Upper lobe of left lung (tissue), 4 donors: ENCODE measurements at regions not wholly inside any gene's neighbourhood (a gene's known extent, or its start where the extent isn't known, plus 50 kb on each side); places are given as distances from the start of the nearest gene placed in this dataset.

ENCODE experiments used
- EP300 ChIP-seq, 4 donors: sonication (generic); formaldehyde crosslinking; IDR thresholded peaks; one replicate each; pipeline ENCODE4 v1.5.1; 2017; ENCODE audit warnings: antibody characterized with exemption in 4 of 4, control low read depth in 2 of 4
- TF ChIP-seq, protein P1 (sequence below), 6 experiments: fragments of 450-650 bp in 4 of 6; fragments of 200-600 bp in 2 of 6; sonication (generic) in 2 of 6; IDR thresholded peaks; one replicate each; pipeline ENCODE4 v1.5.1; 2016 to 2019; ENCODE audit warnings: antibody characterized with exemption in 6 of 6

GRCh38 chr18:1075876-1076275 is 171.2 kb downstream of the ADCYAP1 start:
- TF ChIP-seq EP300 (IDR thresholded peaks at IDR 0.05), result no peak
- TF ChIP-seq, protein P1, sequence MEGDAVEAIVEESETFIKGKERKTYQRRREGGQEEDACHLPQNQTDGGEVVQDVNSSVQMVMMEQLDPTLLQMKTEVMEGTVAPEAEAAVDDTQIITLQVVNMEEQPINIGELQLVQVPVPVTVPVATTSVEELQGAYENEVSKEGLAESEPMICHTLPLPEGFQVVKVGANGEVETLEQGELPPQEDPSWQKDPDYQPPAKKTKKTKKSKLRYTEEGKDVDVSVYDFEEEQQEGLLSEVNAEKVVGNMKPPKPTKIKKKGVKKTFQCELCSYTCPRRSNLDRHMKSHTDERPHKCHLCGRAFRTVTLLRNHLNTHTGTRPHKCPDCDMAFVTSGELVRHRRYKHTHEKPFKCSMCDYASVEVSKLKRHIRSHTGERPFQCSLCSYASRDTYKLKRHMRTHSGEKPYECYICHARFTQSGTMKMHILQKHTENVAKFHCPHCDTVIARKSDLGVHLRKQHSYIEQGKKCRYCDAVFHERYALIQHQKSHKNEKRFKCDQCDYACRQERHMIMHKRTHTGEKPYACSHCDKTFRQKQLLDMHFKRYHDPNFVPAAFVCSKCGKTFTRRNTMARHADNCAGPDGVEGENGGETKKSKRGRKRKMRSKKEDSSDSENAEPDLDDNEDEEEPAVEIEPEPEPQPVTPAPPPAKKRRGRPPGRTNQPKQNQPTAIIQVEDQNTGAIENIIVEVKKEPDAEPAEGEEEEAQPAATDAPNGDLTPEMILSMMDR (IDR thresholded peaks at IDR 0.05), result no peak
